NT2/D1 (cell line): ENCODE measurements at regions not wholly inside any gene's neighbourhood (a gene's known extent, or its start where the extent isn't known, plus 50 kb on each side); places are given as distances from the start of the nearest gene placed in this dataset.
A peak's percentile ranks its signal among the peaks of the same experiment; 100 is the strongest.

Experiments used
- DNase-seq: peaks from one replicate; pipeline ENCODE4 v3.0.0-alpha.2; 2011; ENCODE audit warnings: low read depth, low spot score
- H3K27me3 ChIP-seq: 2 replicates; pipeline ENCODE4 v1.6.0; 2011; ENCODE audit warnings: mild to moderate bottlenecking; ENCODE audit not compliant: insufficient read length, insufficient read depth
- H3K36me3 ChIP-seq: 2 replicates; pipeline ENCODE4 v1.6.1; 2011; ENCODE audit warnings: mild to moderate bottlenecking, low read length, mixed read lengths; ENCODE audit not compliant: insufficient read depth, insufficient read length
- H3K4me1 ChIP-seq: 2 replicates; pipeline ENCODE4 v1.5.1; 2011; ENCODE audit not compliant: insufficient read depth, insufficient read length
- H3K4me3 ChIP-seq: 2 replicates; pipeline ENCODE4 v1.5.1; 2011; ENCODE audit warnings: low read depth; ENCODE audit not compliant: insufficient read length
- H3K9ac ChIP-seq: 2 replicates; pipeline ENCODE4 v1.6.0; 2011; ENCODE audit warnings: low read depth; ENCODE audit not compliant: insufficient read length
- H3K9me3 ChIP-seq: 2 replicates; pipeline ENCODE4 v1.5.1; 2011; ENCODE audit warnings: mild to moderate bottlenecking, low read length; ENCODE audit not compliant: insufficient read depth
- SUZ12 ChIP-seq: IDR thresholded peaks from 2 replicates; pipeline ENCODE4 v1.6.1; 2011; ENCODE audit not compliant: insufficient read length, insufficient read depth; ENCODE audit errors: extremely low read depth
- YY1 ChIP-seq: IDR thresholded peaks from 2 replicates; pipeline ENCODE4 v1.6.1; 2011; ENCODE audit not compliant: insufficient read length, insufficient read depth
- ZNF274 ChIP-seq: IDR thresholded peaks from 2 replicates; pipeline ENCODE4 v1.6.1; 2011; ENCODE audit warnings: mild to moderate bottlenecking, low read depth, low read length

- H3K36me3 ChIP-seq: no peaks in the 10 kb centered on the region
- no peaks in the 10 kb centered on the region for H3K4me1 ChIP-seq
- no peak overlapping the region for H3K9ac ChIP-seq
- H3K4me3 ChIP-seq: no peak overlapping the region
- TF ChIP-seq ZNF274 (no peak), SUZ12 (no peak), YY1 (no peak)
- H3K27me3 ChIP-seq: no peaks in the 10 kb centered on the region
- DNase-seq: no peak
- H3K9me3 ChIP-seq: no peaks in the 10 kb centered on the region
Observed at GRCh38 chr14:86057018-86057667, 527.2 kb downstream of the FLRT2 start.

- Histone ChIP-seq H3K4me3 (no peak overlapping the region), H3K36me3 (no peaks in the 10 kb centered on the region), H3K9me3 (no peaks in the 10 kb centered on the region), H3K4me1 (no peaks in the 10 kb centered on the region), H3K27me3 (no peaks in the 10 kb centered on the region), H3K9ac (no peak overlapping the region)
- no peak for DNase-seq
- TF ChIP-seq YY1 (no peak), SUZ12 (no peak)
Observed at GRCh38 chr14:86055512-86056075, 525.6 kb downstream of the FLRT2 start.

- Histone ChIP-seq H3K4me1 (no peaks in the 10 kb centered on the region), H3K4me3 (no peak overlapping the region), H3K9ac (no peak overlapping the region), H3K27me3 (no peaks in the 10 kb centered on the region), H3K9me3 (no peaks in the 10 kb centered on the region), H3K36me3 (no peaks in the 10 kb centered on the region)
- TF ChIP-seq ZNF274: no peak
- TF ChIP-seq YY1: no peak
- no peak for TF ChIP-seq SUZ12
- DNase-seq: no peak
Observed at GRCh38 chr14:86052868-86053267, 522.9 kb downstream of the FLRT2 start.

GRCh38 chr14:86050757-86051156 is 520.8 kb downstream of the FLRT2 start:
- Histone ChIP-seq H3K36me3 (no peaks in the 10 kb centered on the region), H3K9me3 (peaks cover 4% of the 10 kb centered on the region; the same call in 1 of the 2 replicates), H3K4me1 (no peaks in the 10 kb centered on the region), H3K4me3 (no peak overlapping the region), H3K27me3 (no peaks in the 10 kb centered on the region), H3K9ac (no peak overlapping the region)
- no peak for DNase-seq
- no peak for TF ChIP-seq YY1
- no peak for TF ChIP-seq ZNF274
- no peak for TF ChIP-seq SUZ12

- Histone ChIP-seq H3K4me1 (no peaks in the 10 kb centered on the region), H3K4me3 (no peak overlapping the region), H3K9me3 (peaks cover 4% of the 10 kb centered on the region; the same call in 1 of the 2 replicates), H3K36me3 (no peaks in the 10 kb centered on the region), H3K27me3 (no peaks in the 10 kb centered on the region), H3K9ac (no peak overlapping the region)
- DNase-seq: no peak
- no peak for TF ChIP-seq SUZ12
- TF ChIP-seq YY1: no peak
- TF ChIP-seq ZNF274: no peak
Observed at GRCh38 chr14:86050072-86050683, 520.2 kb downstream of the FLRT2 start.

- Histone ChIP-seq H3K9ac (no peak overlapping the region), H3K4me3 (no peak overlapping the region), H3K36me3 (no peaks in the 10 kb centered on the region), H3K27me3 (no peaks in the 10 kb centered on the region), H3K4me1 (no peaks in the 10 kb centered on the region), H3K9me3 (no peaks in the 10 kb centered on the region)
- DNase-seq: no peak
- no peak for TF ChIP-seq ZNF274
- no peak for TF ChIP-seq YY1
- no peak for TF ChIP-seq SUZ12
Observed at GRCh38 chr14:86039176-86039575, 509.2 kb downstream of the FLRT2 start.

- Histone ChIP-seq H3K4me1 (no peaks in the 10 kb centered on the region), H3K9me3 (no peaks in the 10 kb centered on the region), H3K27me3 (no peaks in the 10 kb centered on the region), H3K9ac (no peak overlapping the region), H3K36me3 (no peaks in the 10 kb centered on the region), H3K4me3 (no peak overlapping the region)
- TF ChIP-seq ZNF274: no peak
- TF ChIP-seq SUZ12: no peak
- TF ChIP-seq YY1: no peak
- peak; percentile 50 for DNase-seq
Observed at GRCh38 chr14:86038387-86039042, 508.6 kb downstream of the FLRT2 start.
